Progenitor cell of endocrine pancreas (in vitro differentiated cells): ENCODE measurements at regions not wholly inside any gene's neighbourhood (a gene's known extent, or its start where the extent isn't known, plus 50 kb on each side); places are given as distances from the start of the nearest gene placed in this dataset.

Source experiments
- DNase-seq: peaks from one replicate; pipeline ENCODE4 v3.0.0; 2021; ENCODE audit warnings: low spot score; ENCODE audit not compliant: unreplicated experiment
- H3K27ac Mint-ChIP-seq: 2 replicates; pipeline ENCODE4 v1.8.0; 2021; ENCODE audit warnings: mild to moderate bottlenecking, moderate library complexity, mixed read lengths
- H3K27me3 Mint-ChIP-seq: 2 replicates; pipeline ENCODE4 v1.8.0; 2021; ENCODE audit warnings: mixed read lengths
- H3K36me3 Mint-ChIP-seq: 2 replicates; pipeline ENCODE4 v1.8.0; 2022; ENCODE audit warnings: mixed read lengths; ENCODE audit not compliant: insufficient read depth
- H3K4me1 Mint-ChIP-seq: 2 replicates; pipeline ENCODE4 v1.8.0; 2021; ENCODE audit warnings: low read depth, mixed read lengths
- H3K4me3 Mint-ChIP-seq: 2 replicates; pipeline ENCODE4 v1.8.0; 2021; ENCODE audit warnings: low read depth, mild to moderate bottlenecking, moderate library complexity, mixed read lengths
- H3K9me3 Mint-ChIP-seq: 2 replicates; pipeline ENCODE4 v1.8.0; 2021; ENCODE audit warnings: low read depth, mixed read lengths
- CTCF ChIP-seq: fragments of 200-600 bp; sonication (generic); IDR thresholded peaks from one replicate; pipeline ENCODE4 v1.5.0; 2021; ENCODE audit warnings: antibody characterized with exemption, mild to moderate bottlenecking; ENCODE audit not compliant: unreplicated experiment

- Mint-ChIP-seq H3K27ac (no peak overlapping the region), H3K9me3 (peaks cover 3% of the 10 kb centered on the region), H3K4me3 (no peak overlapping the region), H3K27me3 (no peaks in the 10 kb centered on the region), H3K36me3 (no peaks in the 10 kb centered on the region), H3K4me1 (no peaks in the 10 kb centered on the region)
- TF ChIP-seq CTCF = no peak
- no peak for DNase-seq
Observed at GRCh38 chr4:28654618-28655017, 1794.0 kb downstream of the STIM2 start.

GRCh38 chr4:28665306-28665705 is 1804.7 kb downstream of the STIM2 start:
- Mint-ChIP-seq H3K36me3 (no peaks in the 10 kb centered on the region), H3K27me3 (no peaks in the 10 kb centered on the region), H3K27ac (no peak overlapping the region), H3K4me3 (no peak overlapping the region), H3K4me1 (no peaks in the 10 kb centered on the region), H3K9me3 (no peaks in the 10 kb centered on the region)
- DNase-seq = no peak
- TF ChIP-seq CTCF = no peak

GRCh38 chr4:28675582-28675981 is 1814.9 kb downstream of the STIM2 start:
- Mint-ChIP-seq H3K27me3 (no peaks in the 10 kb centered on the region), H3K9me3 (no peaks in the 10 kb centered on the region), H3K36me3 (no peaks in the 10 kb centered on the region), H3K27ac (no peak overlapping the region), H3K4me3 (no peak overlapping the region), H3K4me1 (no peaks in the 10 kb centered on the region)
- TF ChIP-seq CTCF = no peak
- no peak for DNase-seq

GRCh38 chr4:28677808-28678207 is 1817.2 kb downstream of the STIM2 start:
- no peaks in the 10 kb centered on the region for H3K4me1 Mint-ChIP-seq
- H3K9me3 Mint-ChIP-seq = no peaks in the 10 kb centered on the region
- H3K27me3 Mint-ChIP-seq = no peaks in the 10 kb centered on the region
- DNase-seq = no peak
- no peak overlapping the region for H3K4me3 Mint-ChIP-seq
- no peaks in the 10 kb centered on the region for H3K36me3 Mint-ChIP-seq
- H3K27ac Mint-ChIP-seq = no peak overlapping the region
- TF ChIP-seq CTCF = no peak

- DNase-seq = no peak
- Mint-ChIP-seq H3K27me3 (no peaks in the 10 kb centered on the region), H3K27ac (no peak overlapping the region), H3K4me1 (no peaks in the 10 kb centered on the region), H3K9me3 (no peaks in the 10 kb centered on the region), H3K36me3 (no peaks in the 10 kb centered on the region), H3K4me3 (no peak overlapping the region)
- TF ChIP-seq CTCF = no peak
Observed at GRCh38 chr4:28682847-28683246, 1822.2 kb downstream of the STIM2 start.
